ENCODE measurements at regions not wholly inside any gene's neighbourhood (a gene's known extent, or its start where the extent isn't known, plus 50 kb on each side); places are given as distances from the start of the nearest gene placed in this dataset.

GRCh38 chr10:4488904-4489303 is 337.1 kb upstream of the AKR1E2 start:
- no peak for TF ChIP-seq GATA2 (IDR thresholded peaks at IDR 0.05; ENCODE audit: low read depth, low read length)
- TF ChIP-seq GATA3 (IDR thresholded peaks at IDR 0.05; ENCODE audit: low read depth, low read length) = no peak

Data from SH-SY5Y (cell line).